NCI-H2081 treated with DMSO at 0.1 percent for 48 hours (cell line): ENCODE measurements at regions not wholly inside any gene's neighbourhood (a gene's known extent, or its start where the extent isn't known, plus 50 kb on each side); places are given as distances from the start of the nearest gene placed in this dataset.

Experiments used
- DNase-seq: peaks from one replicate; lab custom pipeline; 2025; lab: John Stamatoyannopoulos, UW

- no peak for DNase-seq
These were observed 51.4 kb upstream of the RGS1 start for GRCh38 chr1:192524223-192524622.
